Loucy (cell line): ENCODE measurements at regions not wholly inside any gene's neighbourhood (a gene's known extent, or its start where the extent isn't known, plus 50 kb on each side); places are given as distances from the start of the nearest gene placed in this dataset.

Experiments used
- CTCF ChIP-seq: fragments of 200-600 bp; sonication (generic); conservative IDR thresholded peaks from 2 replicates; pipeline ENCODE4 v1.5.1; 2014; ENCODE audit warnings: mild to moderate bottlenecking, antibody characterized with exemption, low read length
- EZH2phosphoT487 ChIP-seq: fragments of 200-600 bp; IDR thresholded peaks from 2 replicates; pipeline ENCODE4 v1.6.1; 2018; ENCODE audit warnings: antibody characterized with exemption, mild to moderate bottlenecking, moderate library complexity, borderline replicate concordance

GRCh38 chr6:113304116-113304515, 553.0 kb upstream of the MARCKS start:
- no peak for TF ChIP-seq CTCF
- no peak for TF ChIP-seq EZH2phosphoT487
